ENCODE measurements at regions not wholly inside any gene's neighbourhood (a gene's known extent, or its start where the extent isn't known, plus 50 kb on each side); places are given as distances from the start of the nearest gene placed in this dataset.

DNA sequence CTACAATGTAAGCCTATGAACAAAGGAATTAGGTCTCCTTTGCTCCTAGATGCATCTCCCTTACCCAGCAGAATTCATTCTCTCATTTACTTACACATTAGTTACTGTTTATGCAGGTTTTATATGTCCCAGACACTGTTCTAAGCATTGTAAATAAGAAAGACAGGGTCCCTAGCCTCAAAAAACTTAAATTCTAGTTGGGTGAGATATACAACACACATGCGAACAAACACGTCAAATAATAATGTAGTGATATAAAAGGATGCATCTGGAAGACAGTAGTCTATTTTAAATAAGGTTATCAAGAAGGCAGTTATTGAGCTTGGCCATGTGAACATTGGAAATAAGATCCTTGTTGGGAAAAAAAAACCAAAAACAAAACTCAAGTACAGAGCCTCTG lies 479.7 kb downstream of the DNAJB9 start:
- in situ Hi-C loops (cut with MboI) = no loop called here
- no peak overlapping the region for H3K4me2 ChIP-seq (ENCODE audit: control insufficient read depth, insufficient read depth)
- no peaks in the 10 kb centered on the region for H3K9me3 ChIP-seq (replicated peaks; ENCODE audit: control insufficient read depth, insufficient read depth, low read length)
- FAIRE-seq (no peak), ATAC-seq (no peak), DNase-seq (ENCODE audit: low read depth, low spot score) (no peak)
- ChIA-PET POLR2A (no interaction called here), RAD21 (ENCODE audit: unreplicated experiment) (no interaction called here), CTCF (no interaction called here), SMC1A (ENCODE audit: uncharacterized antibody, unreplicated experiment) (no interaction called here)
- no peak overlapping the region for H2AFZ ChIP-seq (ENCODE audit: control insufficient read depth, low read depth, low read length)
- no TSS peak for BruUV-seq (replicated peaks)
- no peak overlapping the region for H3K4me3 ChIP-seq
- H4K20me1 ChIP-seq (ENCODE audit: control insufficient read depth, insufficient read depth) = no peaks in the 10 kb centered on the region
- no peak overlapping the region for H3K9ac ChIP-seq (ENCODE audit: control insufficient read depth, insufficient read depth, low read length)
- intact Hi-C loops (cut with micrococcal nuclease; ENCODE audit: unreplicated experiment) = no loop called here
- 33% methylated on average over 2 of the region's 2 CpGs for WGBS (ENCODE audit: insufficient coverage, insufficient replicate concordance, low lambda C conversion rate, missing lambda C conversion rate)
- no peaks in the 10 kb centered on the region for H3K79me2 ChIP-seq (ENCODE audit: control insufficient read depth, insufficient read depth, low read length)
- no peak overlapping the region for H3K27ac ChIP-seq (ENCODE audit: control insufficient read depth, insufficient read depth)
- TF ChIP-seq HDAC6 (IDR thresholded peaks at IDR 0.05; ENCODE audit: unreplicated experiment) (no peak), TCF12 (IDR thresholded peaks at IDR 0.05; ENCODE audit: low read depth, low read length) (no peak), RELA (IDR thresholded peaks at IDR 0.05; ENCODE audit: borderline replicate concordance, partially characterized antibody) (no peak), ZZZ3 (IDR thresholded peaks at IDR 0.05; ENCODE audit: control insufficient read depth, insufficient read length, low read depth) (no peak), SPI1 (IDR thresholded peaks at IDR 0.05; ENCODE audit: borderline replicate concordance, insufficient read depth, low read depth, low read length) (no peak)
- TF ChIP-seq, protein P1, sequence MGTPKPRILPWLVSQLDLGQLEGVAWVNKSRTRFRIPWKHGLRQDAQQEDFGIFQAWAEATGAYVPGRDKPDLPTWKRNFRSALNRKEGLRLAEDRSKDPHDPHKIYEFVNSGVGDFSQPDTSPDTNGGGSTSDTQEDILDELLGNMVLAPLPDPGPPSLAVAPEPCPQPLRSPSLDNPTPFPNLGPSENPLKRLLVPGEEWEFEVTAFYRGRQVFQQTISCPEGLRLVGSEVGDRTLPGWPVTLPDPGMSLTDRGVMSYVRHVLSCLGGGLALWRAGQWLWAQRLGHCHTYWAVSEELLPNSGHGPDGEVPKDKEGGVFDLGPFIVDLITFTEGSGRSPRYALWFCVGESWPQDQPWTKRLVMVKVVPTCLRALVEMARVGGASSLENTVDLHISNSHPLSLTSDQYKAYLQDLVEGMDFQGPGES (IDR thresholded peaks at IDR 0.05) = no peak
- TF ChIP-seq, protein P2, sequence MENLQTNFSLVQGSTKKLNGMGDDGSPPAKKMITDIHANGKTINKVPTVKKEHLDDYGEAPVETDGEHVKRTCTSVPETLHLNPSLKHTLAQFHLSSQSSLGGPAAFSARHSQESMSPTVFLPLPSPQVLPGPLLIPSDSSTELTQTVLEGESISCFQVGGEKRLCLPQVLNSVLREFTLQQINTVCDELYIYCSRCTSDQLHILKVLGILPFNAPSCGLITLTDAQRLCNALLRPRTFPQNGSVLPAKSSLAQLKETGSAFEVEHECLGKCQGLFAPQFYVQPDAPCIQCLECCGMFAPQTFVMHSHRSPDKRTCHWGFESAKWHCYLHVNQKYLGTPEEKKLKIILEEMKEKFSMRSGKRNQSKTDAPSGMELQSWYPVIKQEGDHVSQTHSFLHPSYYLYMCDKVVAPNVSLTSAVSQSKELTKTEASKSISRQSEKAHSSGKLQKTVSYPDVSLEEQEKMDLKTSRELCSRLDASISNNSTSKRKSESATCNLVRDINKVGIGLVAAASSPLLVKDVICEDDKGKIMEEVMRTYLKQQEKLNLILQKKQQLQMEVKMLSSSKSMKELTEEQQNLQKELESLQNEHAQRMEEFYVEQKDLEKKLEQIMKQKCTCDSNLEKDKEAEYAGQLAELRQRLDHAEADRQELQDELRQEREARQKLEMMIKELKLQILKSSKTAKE (IDR thresholded peaks at IDR 0.05; ENCODE audit: low read depth, poor library complexity, severe bottlenecking) = no peak
- no peaks in the 10 kb centered on the region for H3K4me1 ChIP-seq (ENCODE audit: control insufficient read depth, insufficient read depth, low read length)
- no peaks in the 10 kb centered on the region for H3K27me3 ChIP-seq (replicated peaks in 1 of 2; ENCODE audit: control insufficient read depth in 2 of 2, insufficient read depth in 2 of 2, low read length in 1 of 2)
- no peaks in the 10 kb centered on the region for H3K36me3 ChIP-seq (ENCODE audit: control insufficient read depth in 2 of 2, insufficient read depth in 2 of 2, low read length in 1 of 2)
